Mesenchymal stem cell (in vitro differentiated cells and primary cell): ENCODE measurements at regions not wholly inside any gene's neighbourhood (a gene's known extent, or its start where the extent isn't known, plus 50 kb on each side); places are given as distances from the start of the nearest gene placed in this dataset.

ENCODE experiments used
- DNase-seq: peaks from one replicate; pipeline ENCODE4 v3.0.0-alpha.2; 2013
- H2AFZ ChIP-seq: one replicate; pipeline ENCODE4 v1.6.1; 2013; ENCODE audit warnings: low read depth, mild to moderate bottlenecking, control low read depth, inconsistent platforms, low read length, moderate library complexity
- H2AK5ac ChIP-seq: 2 replicates; pipeline ENCODE4 v1.6.1; 2013; ENCODE audit warnings: low read length, moderate library complexity, mild to moderate bottlenecking, inconsistent platforms; ENCODE audit not compliant: severe bottlenecking
- H2BK120ac ChIP-seq: one replicate; pipeline ENCODE4 v1.6.1; 2013; ENCODE audit warnings: low read depth, mild to moderate bottlenecking, inconsistent platforms, low read length, moderate library complexity
- H2BK12ac ChIP-seq, 2 experiments: one replicate each; pipeline ENCODE4 v1.6.1; 2013; ENCODE audit warnings: inconsistent platforms in 2 of 2, low read length in 2 of 2, mild to moderate bottlenecking in 2 of 2, moderate library complexity in 2 of 2, control low read depth in 1 of 2
- H2BK15ac ChIP-seq: one replicate; pipeline ENCODE4 v1.6.1; 2013; ENCODE audit warnings: mild to moderate bottlenecking, low read depth, inconsistent platforms; ENCODE audit not compliant: poor library complexity, severe bottlenecking
- H2BK5ac ChIP-seq: 2 replicates; pipeline ENCODE4 v1.6.1; 2013; ENCODE audit warnings: low read depth, mild to moderate bottlenecking, low read length, control low read depth, inconsistent platforms; ENCODE audit not compliant: poor library complexity, severe bottlenecking
- H3K14ac ChIP-seq, 2 experiments: one replicate each; pipeline ENCODE4 v1.6.1; 2013; ENCODE audit warnings: inconsistent platforms in 2 of 2, low read length in 2 of 2, control low read depth in 1 of 2, mild to moderate bottlenecking in 1 of 2, moderate library complexity in 1 of 2
- H3K18ac ChIP-seq, 2 experiments: one replicate each; pipeline ENCODE4 v1.6.1; 2013; ENCODE audit warnings: inconsistent platforms in 2 of 2, low read length in 2 of 2, control low read depth in 1 of 2, low read depth in 1 of 2, mild to moderate bottlenecking in 1 of 2
- H3K23ac ChIP-seq, 2 experiments: one replicate each; pipeline ENCODE4 v1.6.1; 2013; ENCODE audit warnings: inconsistent platforms in 2 of 2, low read length in 2 of 2, mild to moderate bottlenecking in 2 of 2, moderate library complexity in 2 of 2, control low read depth in 1 of 2
- H3K27ac ChIP-seq: 2 replicates; pipeline ENCODE4 v1.5.1; 2013; ENCODE audit warnings: mild to moderate bottlenecking, moderate library complexity, low read length, control low read depth, inconsistent platforms; ENCODE audit not compliant: poor library complexity, severe bottlenecking
- H3K27me3 ChIP-seq, 2 experiments: 2 replicates each; pipeline versions ENCODE4 v1.6.1 to v1.7.0; 2013; ENCODE audit warnings: low read length in 2 of 2, mild to moderate bottlenecking in 2 of 2, moderate library complexity in 2 of 2, control low read depth in 1 of 2, inconsistent platforms in 1 of 2; ENCODE audit not compliant: control insufficient read depth in 1 of 2, insufficient read depth in 1 of 2
- H3K36me3 ChIP-seq, 2 experiments: 2 replicates each; pipeline versions ENCODE4 v1.6.1 to v1.7.0; 2013; ENCODE audit warnings: low read length in 2 of 2, control low read depth in 1 of 2, inconsistent platforms in 1 of 2, low read depth in 1 of 2, mild to moderate bottlenecking in 1 of 2; ENCODE audit not compliant: insufficient read depth in 2 of 2, control insufficient read depth in 1 of 2
- H3K4ac ChIP-seq, 2 experiments: one replicate each; pipeline ENCODE4 v1.6.1; 2013; ENCODE audit warnings: inconsistent platforms in 2 of 2, low read length in 2 of 2, mild to moderate bottlenecking in 2 of 2, moderate library complexity in 2 of 2, control low read depth in 1 of 2, low read depth in 1 of 2
- H3K4me1 ChIP-seq: 2 replicates; pipeline ENCODE4 v1.6.1; 2013; ENCODE audit warnings: low read depth, low read length, control low read depth; ENCODE audit not compliant: control insufficient read depth, insufficient read depth
- H3K4me2 ChIP-seq: 2 replicates; pipeline ENCODE4 v1.6.1; 2013; ENCODE audit warnings: low read length, mild to moderate bottlenecking, inconsistent platforms; ENCODE audit not compliant: poor library complexity, severe bottlenecking
- H3K4me3 ChIP-seq, 2 experiments: 2 replicates each; pipeline versions ENCODE4 v1.5.1 to v1.7.0; 2013; ENCODE audit warnings: low read length in 2 of 2, mild to moderate bottlenecking in 2 of 2, control low read depth in 1 of 2, low read depth in 1 of 2; ENCODE audit not compliant: insufficient read depth in 1 of 2
- H3K79me1 ChIP-seq: replicated peaks from 2 replicates; pipeline ENCODE4 v1.6.1; 2013; ENCODE audit warnings: mild to moderate bottlenecking, control low read depth, low read length, inconsistent platforms; ENCODE audit not compliant: poor library complexity, severe bottlenecking
- H3K9ac ChIP-seq: 2 replicates; pipeline ENCODE4 v1.7.0; 2013; ENCODE audit warnings: mild to moderate bottlenecking, low read length, moderate library complexity
- H3K9me3 ChIP-seq: 2 replicates; pipeline ENCODE4 v1.7.0; 2013; ENCODE audit warnings: mild to moderate bottlenecking, low read length; ENCODE audit not compliant: control insufficient read depth
- H4K8ac ChIP-seq: one replicate; pipeline ENCODE4 v1.6.1; 2013; ENCODE audit warnings: inconsistent platforms, mild to moderate bottlenecking, low read length, moderate library complexity
- H4K91ac ChIP-seq: one replicate; pipeline ENCODE4 v1.6.1; 2013; ENCODE audit warnings: mild to moderate bottlenecking, low read length, inconsistent platforms
- WGBS: methylation state at CpG from one replicate; pipeline ENCODE4 v1.1.7; 2013; ENCODE audit warnings: mixed read lengths; 5-methylcytosine and 5-hydroxymethylcytosine counted together

DNA sequence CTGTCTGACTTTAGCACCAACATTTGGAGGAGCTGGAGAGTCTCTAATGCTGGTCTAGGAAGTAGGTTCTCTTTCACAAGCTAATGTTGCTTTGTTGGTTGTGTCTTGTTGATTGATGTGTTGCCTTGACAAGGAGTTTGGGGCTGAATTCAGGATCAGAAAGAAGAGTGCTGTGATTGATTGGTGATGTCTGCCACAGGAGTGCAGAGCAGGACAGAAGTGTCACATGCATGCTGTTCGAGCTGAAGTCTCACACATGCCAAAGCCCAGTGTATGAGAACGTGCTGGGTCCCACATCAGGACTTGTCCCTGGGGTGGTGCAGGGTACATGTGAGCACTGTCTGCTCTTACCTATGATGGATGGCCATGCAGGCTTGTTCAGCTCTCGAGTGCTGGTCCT lies 694.4 kb downstream of the MATN1 start:
- no peaks in the 10 kb centered on the region for H3K36me3 ChIP-seq
- no peak overlapping the region for H3K4ac ChIP-seq
- peaks cover 1% of the 10 kb centered on the region for H3K4me1 ChIP-seq
- no peak overlapping the region for H3K23ac ChIP-seq
- no peak overlapping the region for H3K4me3 ChIP-seq
- H2AFZ ChIP-seq: no peak overlapping the region
- H2AK5ac ChIP-seq: no peak overlapping the region
- H3K79me1 ChIP-seq: no peaks in the 10 kb centered on the region
- H4K91ac ChIP-seq: no peak overlapping the region
- no peak overlapping the region for H4K8ac ChIP-seq
- no peak overlapping the region for H2BK120ac ChIP-seq
- H3K14ac ChIP-seq: no peak overlapping the region
- no peak overlapping the region for H2BK5ac ChIP-seq
- H2BK12ac ChIP-seq: no peak overlapping the region
- 26% methylated on average over 3 of the region's 3 CpGs for WGBS
- no peak overlapping the region for H3K9ac ChIP-seq
- H3K4me2 ChIP-seq: no peak overlapping the region
- no peak overlapping the region for H3K27ac ChIP-seq
- no peak for DNase-seq
- H3K27me3 ChIP-seq: peaks cover 3 to 43% of the 10 kb centered on the region in 2 experiments
- no peak overlapping the region for H3K18ac ChIP-seq
- H2BK15ac ChIP-seq: no peak overlapping the region
- no peaks in the 10 kb centered on the region for H3K9me3 ChIP-seq

DNA sequence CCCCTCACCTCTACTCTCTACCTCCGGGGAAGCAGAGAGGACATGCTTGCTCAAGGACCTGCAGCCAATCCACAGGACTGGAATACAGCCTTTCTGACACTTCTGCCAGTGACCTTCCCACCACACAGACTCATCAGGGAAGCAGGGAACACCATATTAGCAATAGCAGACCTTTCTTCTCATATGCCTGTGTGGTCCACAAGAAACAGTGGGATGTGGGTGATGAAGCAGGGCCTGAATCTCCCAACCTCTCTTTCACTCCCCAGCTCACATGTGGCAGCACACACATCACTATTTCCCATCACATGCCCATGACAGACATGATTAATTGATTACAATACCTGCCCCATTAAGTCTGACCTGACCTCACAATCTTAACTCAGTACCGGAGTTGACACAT lies 695.1 kb downstream of the MATN1 start:
- H3K9me3 ChIP-seq: peaks cover 3% of the 10 kb centered on the region
- no peak overlapping the region for H2BK120ac ChIP-seq
- H3K23ac ChIP-seq: no peak overlapping the region
- H3K18ac ChIP-seq: no peak overlapping the region
- no peak overlapping the region for H2AFZ ChIP-seq
- WGBS: 74% methylated on average over 2 of the region's 2 CpGs
- H4K8ac ChIP-seq: no peak overlapping the region
- H2AK5ac ChIP-seq: no peak overlapping the region
- peaks cover 3 to 43% of the 10 kb centered on the region in 2 experiments for H3K27me3 ChIP-seq
- no peak overlapping the region for H2BK12ac ChIP-seq
- H4K91ac ChIP-seq: no peak overlapping the region
- H2BK15ac ChIP-seq: no peak overlapping the region
- H3K79me1 ChIP-seq: no peaks in the 10 kb centered on the region
- H3K9ac ChIP-seq: no peak overlapping the region
- no peak for DNase-seq
- no peak overlapping the region for H3K14ac ChIP-seq
- H3K36me3 ChIP-seq: no peaks in the 10 kb centered on the region
- H3K4ac ChIP-seq: no peak overlapping the region
- no peak overlapping the region for H3K4me2 ChIP-seq
- H2BK5ac ChIP-seq: no peak overlapping the region
- no peak overlapping the region for H3K4me3 ChIP-seq
- H3K4me1 ChIP-seq: peaks cover 1% of the 10 kb centered on the region
- no peak overlapping the region for H3K27ac ChIP-seq

DNA sequence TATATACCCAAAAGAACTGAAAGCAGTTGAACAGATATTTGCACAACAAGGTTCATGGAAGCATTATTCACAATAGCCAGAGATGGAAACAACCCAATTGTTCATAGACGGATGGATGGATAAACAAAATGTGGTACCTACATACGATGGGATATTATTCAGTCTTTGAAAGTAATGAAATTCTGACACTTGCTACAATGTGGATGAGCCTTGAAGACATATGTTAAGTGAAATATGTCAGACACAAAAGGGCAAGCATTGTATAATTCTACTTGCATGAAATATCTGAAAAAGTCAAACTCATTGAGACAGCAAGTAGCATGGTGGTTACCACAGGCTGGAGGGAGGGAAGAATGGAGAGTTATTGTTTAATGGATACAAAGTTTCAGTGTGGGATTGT lies 696.1 kb downstream of the MATN1 start:
- H2AK5ac ChIP-seq: no peak overlapping the region
- H3K4me3 ChIP-seq: no peak overlapping the region
- H3K27ac ChIP-seq: no peak overlapping the region
- H3K4ac ChIP-seq: no peak overlapping the region
- H2AFZ ChIP-seq: no peak overlapping the region
- no peak overlapping the region for H2BK15ac ChIP-seq
- H3K4me2 ChIP-seq: no peak overlapping the region
- H3K36me3 ChIP-seq: no peaks in the 10 kb centered on the region
- peaks cover 3% of the 10 kb centered on the region for H3K9me3 ChIP-seq
- H2BK120ac ChIP-seq: no peak overlapping the region
- H2BK5ac ChIP-seq: no peak overlapping the region
- peaks cover 3 to 40% of the 10 kb centered on the region in 2 experiments for H3K27me3 ChIP-seq
- no peaks in the 10 kb centered on the region for H3K79me1 ChIP-seq
- H4K8ac ChIP-seq: no peak overlapping the region
- DNase-seq: no peak
- H2BK12ac ChIP-seq: no peak overlapping the region
- H3K18ac ChIP-seq: no peak overlapping the region
- H3K4me1 ChIP-seq: peaks cover 1% of the 10 kb centered on the region
- H4K91ac ChIP-seq: no peak overlapping the region
- no peak overlapping the region for H3K23ac ChIP-seq
- no peak overlapping the region for H3K9ac ChIP-seq
- WGBS: 83% methylated on average over 2 of the region's 2 CpGs
- H3K14ac ChIP-seq: no peak overlapping the region

DNA sequence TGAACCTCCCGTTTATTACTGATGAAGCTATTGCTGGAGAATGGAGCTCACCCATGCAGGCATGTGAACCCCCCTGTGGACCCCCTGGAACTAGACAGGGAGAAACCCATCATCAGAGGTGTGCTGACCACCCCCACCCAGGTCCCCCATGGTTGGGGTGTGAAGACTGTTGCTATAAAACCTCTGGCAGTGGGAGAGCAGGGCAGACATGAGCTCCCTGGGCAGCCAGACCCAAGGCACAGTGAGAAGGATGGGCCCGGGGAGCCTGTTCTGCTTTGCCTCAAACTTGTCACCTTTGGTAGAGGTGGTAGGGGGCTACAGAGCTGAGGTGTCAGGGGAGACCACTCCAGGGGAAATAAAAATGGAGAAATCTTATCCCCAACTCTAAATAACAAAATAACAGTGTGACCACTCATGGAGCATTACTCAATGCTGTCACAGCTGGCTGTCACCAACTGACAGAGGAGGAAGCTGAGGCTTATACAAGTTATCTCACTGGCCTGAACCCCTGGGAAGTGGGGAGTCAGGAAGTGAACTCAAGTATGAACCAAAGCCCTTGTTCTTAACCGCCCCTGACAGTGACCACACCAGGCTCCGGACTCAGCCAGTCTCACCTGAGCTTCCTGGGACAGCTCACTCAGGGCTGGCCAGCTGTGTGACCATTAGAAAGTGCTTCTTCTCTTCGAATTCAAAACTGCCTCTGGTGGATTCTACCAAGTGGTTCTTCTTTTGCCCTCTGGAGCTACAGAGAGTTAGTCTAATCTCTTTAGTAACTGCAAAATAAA lies 698.8 kb downstream of the MATN1 start:
- Histone ChIP-seq H2BK15ac (no peak overlapping the region), H2BK5ac (no peak overlapping the region), H3K18ac (no peak overlapping the region), H3K27ac (no peak overlapping the region), H3K36me3 (no peaks in the 10 kb centered on the region), H2AK5ac (no peak overlapping the region), H2BK12ac (no peak overlapping the region), H3K27me3 (peaks cover under 1 to 36% of the 10 kb centered on the region in 2 experiments), H3K4me1 (peaks cover 1% of the 10 kb centered on the region), H3K9me3 (peaks cover 3% of the 10 kb centered on the region), H2BK120ac (no peak overlapping the region), H3K4me2 (no peak overlapping the region), H2AFZ (no peak overlapping the region), H3K14ac (no peak overlapping the region), H3K23ac (no peak overlapping the region), H4K91ac (no peak overlapping the region), H3K79me1 (no peaks in the 10 kb centered on the region), H3K4ac (no peak overlapping the region), H3K4me3 (no peak overlapping the region), H4K8ac (no peak overlapping the region), H3K9ac (no peak overlapping the region)
- WGBS: 57% methylated on average over 4 of the region's 5 CpGs
- no peak for DNase-seq
